ENCODE measurements at regions not wholly inside any gene's neighbourhood (a gene's known extent, or its start where the extent isn't known, plus 50 kb on each side); places are given as distances from the start of the nearest gene placed in this dataset.

DNA sequence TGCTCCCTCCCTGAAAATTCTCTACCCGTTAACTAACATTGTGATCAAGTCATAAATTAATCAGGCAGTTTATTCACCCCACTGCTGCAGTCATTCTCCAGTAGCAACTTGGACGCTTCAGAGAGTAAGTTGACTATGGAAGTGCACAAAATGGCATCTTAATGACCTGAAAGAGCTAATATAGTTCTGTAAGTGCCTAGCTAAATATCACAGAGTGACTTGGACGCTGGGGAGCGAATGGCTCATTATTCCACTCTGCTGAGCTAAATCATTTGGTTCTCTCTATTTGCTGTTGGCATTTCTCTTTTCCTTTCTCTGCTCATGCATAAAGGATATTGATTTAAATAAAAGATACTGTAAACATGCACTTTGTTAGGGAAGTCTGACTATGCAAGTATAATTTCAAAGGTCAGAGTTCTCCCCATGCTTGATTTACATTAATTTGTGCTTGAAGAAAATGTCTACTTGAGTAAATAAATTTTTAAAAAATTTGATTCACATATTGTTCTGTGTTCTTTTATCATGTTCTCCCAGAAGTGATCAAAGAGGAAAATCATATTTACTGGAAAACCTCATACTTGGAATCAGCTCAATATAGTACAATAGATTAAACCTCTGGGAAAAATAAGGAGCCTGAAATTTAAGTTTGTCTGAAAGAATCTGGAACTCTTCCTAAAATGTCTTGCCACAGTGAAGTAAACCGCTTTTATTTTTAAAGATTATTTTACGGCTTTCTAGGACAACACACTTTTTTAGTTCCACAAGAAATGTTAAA, 169.5 kb upstream of the HAPLN1 start:
- Mint-ChIP-seq H3K27me3 (ENCODE audit: unreplicated experiment) (no peaks in the 10 kb centered on the region), H3K36me3 (ENCODE audit: insufficient read depth, unreplicated experiment) (no peaks in the 10 kb centered on the region), H3K9me3 (ENCODE audit: low read depth, unreplicated experiment) (no peaks in the 10 kb centered on the region), H3K27ac (ENCODE audit: unreplicated experiment) (no peak overlapping the region), H3K4me1 (ENCODE audit: low read depth, unreplicated experiment) (no peaks in the 10 kb centered on the region), H3K4me3 (ENCODE audit: low read depth, unreplicated experiment) (no peak overlapping the region)
- CTCF ChIA-PET = no interaction called here
- no peak for DNase-seq
- BruUV-seq (replicated peaks) = no TSS peak
- TF ChIP-seq, protein P1, sequence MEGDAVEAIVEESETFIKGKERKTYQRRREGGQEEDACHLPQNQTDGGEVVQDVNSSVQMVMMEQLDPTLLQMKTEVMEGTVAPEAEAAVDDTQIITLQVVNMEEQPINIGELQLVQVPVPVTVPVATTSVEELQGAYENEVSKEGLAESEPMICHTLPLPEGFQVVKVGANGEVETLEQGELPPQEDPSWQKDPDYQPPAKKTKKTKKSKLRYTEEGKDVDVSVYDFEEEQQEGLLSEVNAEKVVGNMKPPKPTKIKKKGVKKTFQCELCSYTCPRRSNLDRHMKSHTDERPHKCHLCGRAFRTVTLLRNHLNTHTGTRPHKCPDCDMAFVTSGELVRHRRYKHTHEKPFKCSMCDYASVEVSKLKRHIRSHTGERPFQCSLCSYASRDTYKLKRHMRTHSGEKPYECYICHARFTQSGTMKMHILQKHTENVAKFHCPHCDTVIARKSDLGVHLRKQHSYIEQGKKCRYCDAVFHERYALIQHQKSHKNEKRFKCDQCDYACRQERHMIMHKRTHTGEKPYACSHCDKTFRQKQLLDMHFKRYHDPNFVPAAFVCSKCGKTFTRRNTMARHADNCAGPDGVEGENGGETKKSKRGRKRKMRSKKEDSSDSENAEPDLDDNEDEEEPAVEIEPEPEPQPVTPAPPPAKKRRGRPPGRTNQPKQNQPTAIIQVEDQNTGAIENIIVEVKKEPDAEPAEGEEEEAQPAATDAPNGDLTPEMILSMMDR (IDR thresholded peaks at IDR 0.05; ENCODE audit: unreplicated experiment) = no peak
- intact Hi-C loops (cut with micrococcal nuclease; ENCODE audit: unreplicated experiment) = no loop called here

DNA sequence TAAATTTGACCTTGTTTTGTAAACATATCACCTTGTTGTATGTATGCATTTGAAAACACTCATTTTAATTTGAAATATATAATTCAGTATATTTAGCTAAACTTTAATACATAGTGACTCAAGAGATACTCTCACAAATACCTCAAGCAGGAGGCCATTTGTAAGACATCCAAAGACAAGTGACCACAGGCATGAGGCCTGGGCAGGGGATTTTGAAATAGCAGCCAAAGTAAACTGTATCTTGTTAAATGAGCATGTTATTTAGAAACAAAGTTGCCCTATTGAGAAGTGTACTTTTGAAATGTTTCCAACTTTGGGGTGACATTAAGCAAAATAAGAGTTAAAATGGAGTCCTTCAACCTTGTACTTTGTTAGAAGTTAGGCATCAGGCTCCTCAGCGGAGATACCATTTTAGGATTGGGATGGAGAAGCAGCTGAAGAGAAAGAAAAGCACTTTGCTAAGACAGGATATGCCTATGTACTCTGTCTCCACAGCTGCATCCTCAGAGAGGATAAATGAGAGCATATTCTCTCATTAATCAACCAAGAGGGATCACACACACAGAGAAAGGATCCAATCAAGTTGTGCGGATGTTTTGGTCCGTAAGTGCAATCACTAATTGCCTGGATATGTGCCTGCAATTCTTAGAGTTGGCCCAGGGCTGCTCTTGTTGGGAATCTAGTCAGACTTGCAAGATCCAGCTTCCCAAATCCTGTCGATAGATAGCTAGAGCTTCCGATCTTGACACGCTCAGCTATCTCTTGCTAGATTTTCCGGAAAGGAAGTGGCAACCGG, 157.5 kb upstream of the HAPLN1 start:
- intact Hi-C loops (cut with micrococcal nuclease; ENCODE audit: unreplicated experiment) = no loop called here
- TF ChIP-seq, protein P1 (IDR thresholded peaks at IDR 0.05; ENCODE audit: unreplicated experiment) = no peak
- no peaks in the 10 kb centered on the region for H3K36me3 Mint-ChIP-seq (ENCODE audit: insufficient read depth, unreplicated experiment)
- H3K9me3 Mint-ChIP-seq (ENCODE audit: low read depth, unreplicated experiment) = no peaks in the 10 kb centered on the region
- no TSS peak for BruUV-seq (replicated peaks)
- H3K4me3 Mint-ChIP-seq (ENCODE audit: low read depth, unreplicated experiment) = no peak overlapping the region
- no peaks in the 10 kb centered on the region for H3K4me1 Mint-ChIP-seq (ENCODE audit: low read depth, unreplicated experiment)
- DNase-seq = no peak
- CTCF ChIA-PET = no interaction called here
- H3K27me3 Mint-ChIP-seq (ENCODE audit: unreplicated experiment) = no peaks in the 10 kb centered on the region
- no peak overlapping the region for H3K27ac Mint-ChIP-seq (ENCODE audit: unreplicated experiment)

- CTCF ChIA-PET = no interaction called here
These were observed 151.1 kb upstream of the HAPLN1 start for GRCh38 chr5:83871533-83872395.

GRCh38 chr5:83866181-83866580, 145.5 kb upstream of the HAPLN1 start:
- no peaks in the 10 kb centered on the region for H3K36me3 Mint-ChIP-seq (ENCODE audit: insufficient read depth, unreplicated experiment)
- no peaks in the 10 kb centered on the region for H3K9me3 Mint-ChIP-seq (ENCODE audit: low read depth, unreplicated experiment)
- intact Hi-C loops (cut with micrococcal nuclease; ENCODE audit: unreplicated experiment) = no loop called here
- no TSS peak for BruUV-seq (replicated peaks)
- no peak for DNase-seq
- TF ChIP-seq, protein P1 (IDR thresholded peaks at IDR 0.05; ENCODE audit: unreplicated experiment) = no peak
- no peaks in the 10 kb centered on the region for H3K4me1 Mint-ChIP-seq (ENCODE audit: low read depth, unreplicated experiment)
- H3K4me3 Mint-ChIP-seq (ENCODE audit: low read depth, unreplicated experiment) = no peak overlapping the region
- no peaks in the 10 kb centered on the region for H3K27me3 Mint-ChIP-seq (ENCODE audit: unreplicated experiment)
- CTCF ChIA-PET = no interaction called here
- H3K27ac Mint-ChIP-seq (ENCODE audit: unreplicated experiment) = no peak overlapping the region

More at GRCh38 chr5:83871533-83872395, 151.1 kb upstream of the HAPLN1 start:
- DNase-seq = no peak
- no TSS peak for BruUV-seq (replicated peaks)
- Mint-ChIP-seq H3K9me3 (ENCODE audit: low read depth, unreplicated experiment) (no peaks in the 10 kb centered on the region), H3K27me3 (ENCODE audit: unreplicated experiment) (no peaks in the 10 kb centered on the region), H3K36me3 (ENCODE audit: insufficient read depth, unreplicated experiment) (no peaks in the 10 kb centered on the region), H3K4me3 (ENCODE audit: low read depth, unreplicated experiment) (no peak overlapping the region), H3K4me1 (ENCODE audit: low read depth, unreplicated experiment) (no peaks in the 10 kb centered on the region), H3K27ac (ENCODE audit: unreplicated experiment) (no peak overlapping the region)
- intact Hi-C loops (cut with micrococcal nuclease; ENCODE audit: unreplicated experiment) = no loop called here
- TF ChIP-seq, protein P1 (IDR thresholded peaks at IDR 0.05; ENCODE audit: unreplicated experiment) = no peak
